ENCODE measurements at regions not wholly inside any gene's neighbourhood (a gene's known extent, or its start where the extent isn't known, plus 50 kb on each side); places are given as distances from the start of the nearest gene placed in this dataset.
"Not testable (repeated sequence)": the region's sequence is repeated elsewhere in the genome, so short reads cannot be mapped to it uniquely, and the experiment has no call there.

DNA sequence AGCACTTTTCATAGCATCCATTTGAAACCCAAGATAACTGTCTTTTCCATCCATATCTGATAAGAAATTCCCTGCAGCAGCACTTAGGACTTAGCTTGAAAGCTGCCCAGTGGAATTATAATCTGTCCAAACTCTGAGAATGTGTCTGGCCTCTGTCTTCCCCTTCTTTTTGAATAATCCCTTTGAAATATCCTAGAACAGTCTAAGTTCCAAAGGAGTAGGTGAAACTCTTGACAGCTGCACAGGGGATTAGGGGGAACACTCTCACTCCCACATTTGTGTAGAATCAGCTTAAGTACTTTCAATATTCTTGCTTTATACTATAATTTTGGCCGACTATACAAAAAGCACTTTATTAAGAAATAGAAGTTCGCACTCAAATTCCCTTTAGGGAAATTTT, 157.7 kb downstream of the PAPSS1 start:
- no peak for DNase-seq (ENCODE audit: extremely low read depth, low read depth, low spot score)

DNA sequence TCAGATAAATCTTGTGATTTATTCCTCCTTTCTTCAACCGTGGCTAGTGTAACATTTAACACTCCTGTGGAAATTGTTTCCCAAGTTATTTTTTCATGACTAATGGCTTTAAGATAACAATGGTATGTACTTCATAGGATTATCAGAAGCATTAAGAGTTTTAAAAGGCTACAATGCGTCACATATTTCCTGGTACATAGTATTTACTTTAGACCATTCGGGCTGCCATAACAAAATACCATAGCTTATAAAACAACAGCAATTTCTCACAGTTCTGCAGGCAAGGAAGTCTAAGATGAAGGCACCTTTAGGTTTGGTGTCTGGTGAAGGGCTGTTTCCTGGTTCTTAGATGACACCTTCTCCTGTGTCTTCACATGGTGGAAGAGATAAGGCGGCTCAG, 158.6 kb downstream of the PAPSS1 start:
- peak; percentile 70 for DNase-seq (ENCODE audit: extremely low read depth, low read depth, low spot score)

DNA sequence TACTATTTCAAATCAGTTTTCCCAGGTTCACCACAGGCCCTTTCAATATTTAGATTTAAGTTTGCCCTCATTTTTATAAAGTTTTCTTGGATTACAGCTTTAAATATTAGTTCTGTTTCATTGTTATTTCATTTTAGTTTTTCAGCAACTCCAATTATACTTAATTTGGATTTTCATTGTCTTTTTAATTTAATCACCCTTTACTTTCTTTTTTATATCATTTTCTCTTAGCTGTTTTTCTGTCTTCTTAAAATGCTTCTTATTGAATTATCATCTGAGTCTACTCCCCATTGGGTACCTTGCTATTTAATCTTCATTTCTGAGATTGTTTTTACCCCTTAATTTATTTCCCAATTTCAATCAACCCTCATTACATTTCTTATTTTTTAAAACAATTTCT, 160.4 kb downstream of the PAPSS1 start:
- no peak for DNase-seq (ENCODE audit: extremely low read depth, low read depth, low spot score)

DNA sequence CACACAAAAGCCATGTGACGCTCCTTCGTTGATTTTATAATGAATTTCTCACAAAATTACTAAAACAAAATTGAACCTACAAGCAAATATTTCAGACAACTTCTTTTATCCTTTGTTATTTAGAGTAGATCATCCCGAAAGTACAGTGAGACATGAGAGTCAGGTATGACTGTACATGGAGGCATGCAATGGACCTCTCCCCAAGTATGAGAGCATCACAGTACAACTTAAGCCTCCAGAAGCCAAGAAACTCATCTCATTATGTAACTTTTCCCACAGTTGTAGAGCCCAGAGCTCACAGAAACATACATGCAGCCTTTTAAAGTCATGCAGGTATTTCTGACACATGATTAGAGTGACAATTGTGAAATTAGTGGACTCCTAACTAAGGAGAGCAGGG, 167.7 kb downstream of the PAPSS1 start:
- DNase-seq (ENCODE audit: extremely low read depth, low read depth, low spot score) = no peak

DNA sequence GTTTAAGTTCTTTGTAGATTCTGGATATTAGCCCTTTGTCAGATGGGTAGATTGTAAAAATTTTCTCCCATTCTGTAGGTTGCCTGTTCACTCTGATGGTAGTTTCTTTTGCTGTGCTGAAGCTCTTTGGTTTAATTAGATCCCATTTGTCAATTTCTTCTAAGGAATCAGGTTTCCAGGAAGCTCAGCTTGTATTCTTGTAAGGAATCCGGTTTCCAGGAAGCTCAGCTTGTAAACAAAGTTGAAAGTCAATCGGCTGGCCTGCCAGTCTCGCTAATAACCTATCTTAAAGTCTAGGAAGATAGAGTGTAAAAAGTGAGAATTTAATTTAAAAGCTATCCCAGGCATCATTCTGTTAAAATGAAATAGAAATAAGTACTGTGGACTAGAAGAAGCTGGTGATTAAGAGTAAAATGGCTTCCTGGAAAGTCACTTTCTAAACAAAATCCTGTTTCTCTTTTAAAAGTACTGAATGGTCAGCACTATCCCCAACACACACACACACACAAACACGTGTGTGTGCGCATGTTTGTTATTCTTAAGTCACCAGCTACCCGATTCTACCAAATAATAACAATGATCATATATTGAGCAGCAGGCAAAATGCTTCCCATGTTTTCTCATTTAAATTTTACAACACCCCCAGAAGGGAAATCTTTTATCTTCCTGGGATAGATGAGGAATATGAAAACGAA, 171.7 kb downstream of the PAPSS1 start:
- DNase-seq (ENCODE audit: extremely low read depth, low read depth, low spot score) = peak; percentile 80

DNA sequence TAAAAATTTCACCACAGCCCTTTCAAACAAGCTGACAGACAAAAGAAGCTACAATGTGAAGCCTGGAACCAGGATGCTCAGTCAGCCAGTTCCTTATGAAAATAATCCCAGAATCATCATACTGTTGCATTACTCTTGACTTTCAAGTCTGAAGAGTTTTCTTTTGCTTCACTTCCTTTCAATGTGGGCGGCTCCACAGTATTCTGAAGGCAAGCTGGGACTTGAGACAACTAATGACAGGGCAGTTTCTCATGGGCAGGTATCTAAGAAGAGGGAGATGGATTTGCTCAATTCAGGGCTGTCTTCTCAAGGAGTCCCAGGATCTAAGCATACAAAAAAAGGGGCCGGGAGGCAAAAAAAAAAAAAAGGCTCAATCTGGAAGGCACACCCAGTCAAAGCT, 173.4 kb downstream of the PAPSS1 start:
- DNase-seq (ENCODE audit: extremely low read depth, low read depth, low spot score) = no peak

DNA sequence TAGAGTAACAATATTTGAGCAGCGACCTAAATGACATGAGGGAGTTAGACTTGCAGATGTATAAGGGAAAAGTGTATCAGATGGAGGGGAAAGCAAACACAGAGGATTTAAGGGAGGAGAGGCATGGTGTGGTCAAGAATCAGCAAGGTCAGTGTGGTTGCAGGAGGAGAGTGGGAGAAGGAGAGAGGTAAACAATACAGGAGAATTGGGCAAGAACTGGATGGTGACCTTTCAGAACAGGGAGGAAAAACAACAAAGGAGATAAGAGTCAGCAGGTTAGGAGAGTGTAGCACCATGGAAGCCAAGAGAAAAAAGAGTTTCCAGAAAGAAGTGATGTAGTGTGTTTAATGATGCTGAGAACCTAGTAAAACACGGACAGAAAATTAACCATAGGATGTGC, 178.5 kb downstream of the PAPSS1 start:
- no peak for DNase-seq (ENCODE audit: extremely low read depth, low read depth, low spot score)

DNA sequence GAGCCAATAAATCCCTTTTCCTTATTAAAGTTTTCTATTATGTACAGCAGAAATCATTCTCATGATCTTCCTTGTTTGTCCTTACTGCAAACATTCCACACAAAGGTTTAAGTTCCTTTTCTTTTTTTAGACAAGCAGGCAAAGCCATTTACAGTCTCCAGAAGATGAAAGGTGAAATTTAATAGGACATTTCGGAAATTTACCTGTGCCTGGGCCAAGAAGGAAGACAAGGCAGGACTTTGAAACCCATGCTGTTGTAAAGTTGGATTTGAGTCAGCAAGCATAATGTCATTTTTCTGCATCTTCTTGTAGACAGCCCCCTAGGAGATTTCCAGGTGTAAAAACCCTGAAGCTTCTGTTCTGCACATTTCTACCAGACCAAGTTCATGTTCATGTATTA, 188.1 kb downstream of the PAPSS1 start:
- no peak for DNase-seq (ENCODE audit: extremely low read depth, low read depth, low spot score)

DNA sequence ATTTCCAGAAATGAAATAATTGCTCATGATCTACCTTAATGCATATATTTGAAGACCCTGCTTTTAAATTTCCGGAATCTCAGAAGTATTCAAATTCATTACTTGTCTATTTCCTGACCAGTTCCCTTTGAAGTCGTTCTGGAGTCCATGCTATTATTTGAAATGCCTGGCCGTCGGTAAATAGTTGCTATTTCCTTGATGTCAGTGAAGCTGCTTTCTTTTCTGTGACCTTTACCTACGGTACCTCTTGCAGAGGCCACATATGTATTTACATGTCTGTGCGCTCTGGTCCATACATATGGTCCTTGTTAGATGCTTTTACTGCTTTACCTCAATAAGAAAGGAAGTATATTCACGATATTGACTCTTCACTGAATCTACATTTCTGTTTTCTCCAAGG, 199.7 kb downstream of the PAPSS1 start:
- no peak for DNase-seq (ENCODE audit: extremely low read depth, low read depth, low spot score)

DNA sequence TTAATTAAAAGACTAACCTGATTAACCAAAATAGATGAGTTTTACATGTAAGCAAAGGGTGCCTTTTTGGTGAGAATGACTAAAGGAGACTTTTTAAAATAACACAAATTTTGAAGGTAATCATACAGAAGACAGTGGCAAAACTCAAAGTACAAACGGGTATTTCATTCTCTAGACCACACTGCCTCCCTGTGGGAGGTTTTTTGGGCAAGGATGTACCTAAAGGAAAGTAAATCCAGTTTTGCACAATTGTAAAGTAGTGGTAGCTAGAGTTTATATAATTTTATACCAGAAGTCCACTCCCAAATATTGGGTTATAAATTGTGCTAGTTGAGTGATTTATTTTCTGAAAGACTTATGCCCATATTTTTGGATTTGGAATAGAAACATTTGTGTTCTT, 201.0 kb downstream of the PAPSS1 start:
- peak; percentile 2 for DNase-seq (ENCODE audit: extremely low read depth, low read depth, low spot score)

DNA sequence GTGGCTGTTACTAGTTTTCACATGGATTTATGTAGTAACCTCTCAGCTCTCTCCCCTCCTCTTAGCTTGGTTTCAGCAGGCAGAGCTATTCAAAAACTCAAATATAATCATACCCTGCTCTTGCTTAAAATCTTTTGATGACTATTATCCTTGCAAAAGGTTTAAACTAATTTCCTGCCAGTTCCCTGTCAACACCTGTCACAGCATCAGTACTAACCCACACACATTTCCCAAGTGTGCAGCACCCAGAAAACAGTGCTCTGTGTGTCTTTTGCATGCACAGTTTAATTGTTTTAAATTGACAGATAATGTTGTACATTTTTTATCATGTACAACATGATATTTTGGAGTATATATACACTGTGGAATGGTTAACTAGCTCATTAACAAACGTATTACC, 202.0 kb downstream of the PAPSS1 start:
- no peak for DNase-seq (ENCODE audit: extremely low read depth, low read depth, low spot score)

DNA sequence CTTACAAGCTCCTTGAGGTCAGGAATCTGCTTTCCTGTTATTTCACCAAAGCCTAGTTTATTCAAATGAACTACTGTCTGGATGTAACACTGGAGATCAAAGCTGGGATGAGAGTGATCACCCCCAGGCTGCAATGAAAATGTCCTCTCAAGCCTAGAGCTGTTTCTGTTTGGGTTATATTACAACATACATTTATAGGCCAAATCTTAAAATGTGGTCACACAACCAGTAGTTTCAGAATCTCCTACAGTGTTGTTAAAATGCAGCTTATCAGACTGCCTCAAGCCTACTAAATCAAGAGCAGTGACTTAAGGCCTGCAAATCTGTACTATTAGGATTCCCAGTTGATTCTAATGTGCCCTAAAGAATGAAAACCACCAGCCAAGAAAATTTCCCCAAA, 207.5 kb downstream of the PAPSS1 start:
- DNase-seq (ENCODE audit: extremely low read depth, low read depth, low spot score) = no peak

DNA sequence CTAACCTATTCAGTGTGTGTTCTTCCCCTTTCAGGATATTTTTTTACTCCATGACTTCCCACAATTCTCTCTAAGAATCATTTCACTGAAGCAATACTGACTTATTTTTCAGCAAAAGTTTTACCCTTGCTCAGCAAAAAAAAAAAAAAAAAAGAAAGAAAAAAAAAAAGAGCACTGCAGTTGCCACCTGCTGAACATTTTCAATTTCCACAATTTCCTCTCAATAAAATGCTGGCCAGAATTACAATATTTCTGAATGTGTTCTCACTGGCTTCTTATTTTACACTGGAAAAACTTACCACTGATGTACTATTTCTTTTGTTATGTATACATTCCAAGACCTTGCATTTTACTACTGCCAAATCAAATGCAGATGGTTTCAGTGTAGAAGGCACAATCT, 210.4 kb downstream of the PAPSS1 start:
- DNase-seq (ENCODE audit: extremely low read depth, low read depth, low spot score) = no peak

DNA sequence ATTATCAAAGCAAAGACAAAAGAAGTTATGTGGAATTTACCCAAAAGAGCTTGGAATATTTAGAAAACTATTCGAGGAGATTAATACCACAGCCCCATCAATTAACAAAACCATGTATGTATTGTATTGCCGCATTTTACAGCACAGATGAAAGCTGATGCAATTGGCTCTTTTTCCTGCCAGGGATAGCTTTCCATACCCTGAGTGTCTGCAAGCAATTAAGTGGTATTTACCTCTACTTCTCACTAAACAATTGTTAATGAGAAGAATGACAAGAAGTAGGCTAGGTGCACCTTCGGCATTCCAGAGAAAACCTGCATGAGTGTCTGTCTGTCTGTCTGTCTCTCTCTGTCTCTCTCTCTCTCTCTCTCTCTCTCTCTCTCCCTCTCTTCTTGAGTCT, 219.5 kb downstream of the PAPSS1 start:
- DNase-seq (ENCODE audit: extremely low read depth, low read depth, low spot score) = no peak

DNA sequence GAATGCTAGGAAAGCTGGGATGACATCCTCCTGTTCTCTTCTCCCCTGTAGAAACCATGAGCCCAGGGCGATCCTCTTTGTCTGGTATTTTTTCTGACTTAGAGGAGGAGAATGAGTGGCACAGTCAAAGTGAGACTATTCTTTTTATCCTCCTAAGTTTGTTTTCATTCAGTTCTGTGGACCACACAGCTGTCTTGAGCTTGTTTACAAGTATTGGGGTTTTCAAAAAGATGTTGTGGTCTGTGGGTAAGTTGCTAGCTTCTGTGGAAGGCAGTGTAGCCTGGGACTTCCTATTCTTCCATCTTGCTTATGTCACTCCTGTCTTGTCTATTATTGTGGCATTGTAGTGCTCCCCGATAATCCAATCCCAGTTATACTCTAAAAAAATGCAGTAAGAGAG, 223.0 kb downstream of the PAPSS1 start:
- DNase-seq (ENCODE audit: extremely low read depth, low read depth, low spot score) = no peak

DNA sequence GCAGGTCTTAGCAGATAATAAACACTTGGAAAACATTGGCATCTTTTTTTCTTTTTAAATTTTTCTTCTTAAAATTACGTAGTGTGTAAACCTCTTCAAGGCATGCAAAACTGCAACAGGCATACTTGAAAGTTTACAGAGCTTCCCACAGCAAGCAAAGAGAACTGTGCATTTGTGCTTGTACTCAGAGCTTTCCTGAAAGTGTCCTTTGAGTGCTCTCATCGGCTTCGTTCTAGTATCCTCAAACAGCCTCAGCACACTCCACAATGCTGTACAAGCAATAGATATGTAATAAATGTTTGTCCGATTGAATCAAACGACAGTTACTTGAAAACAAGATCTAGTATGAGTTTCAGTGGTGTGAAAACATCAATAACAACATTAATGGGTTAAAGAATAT, 227.5 kb downstream of the PAPSS1 start:
- no peak for DNase-seq (ENCODE audit: extremely low read depth, low read depth, low spot score)

DNA sequence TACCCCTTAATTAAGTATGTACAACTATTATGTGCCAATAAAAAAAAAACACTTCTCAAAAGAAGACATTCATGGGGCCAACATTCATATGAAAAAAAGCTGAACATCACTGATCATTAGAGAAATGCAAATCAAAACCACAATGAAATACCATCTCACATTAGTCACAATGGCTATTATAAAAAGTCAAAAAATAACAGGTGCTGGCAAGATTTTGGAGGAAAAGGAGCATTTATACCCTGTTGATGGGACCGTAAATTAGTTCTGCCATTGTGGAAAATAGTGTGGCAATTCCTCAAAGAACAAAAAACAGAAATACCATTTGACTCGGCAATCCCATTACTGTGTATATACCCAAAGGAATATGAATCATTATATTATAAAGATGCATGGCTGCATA, 229.9 kb downstream of the PAPSS1 start:
- DNase-seq (ENCODE audit: extremely low read depth, low read depth, low spot score) = no peak

DNA sequence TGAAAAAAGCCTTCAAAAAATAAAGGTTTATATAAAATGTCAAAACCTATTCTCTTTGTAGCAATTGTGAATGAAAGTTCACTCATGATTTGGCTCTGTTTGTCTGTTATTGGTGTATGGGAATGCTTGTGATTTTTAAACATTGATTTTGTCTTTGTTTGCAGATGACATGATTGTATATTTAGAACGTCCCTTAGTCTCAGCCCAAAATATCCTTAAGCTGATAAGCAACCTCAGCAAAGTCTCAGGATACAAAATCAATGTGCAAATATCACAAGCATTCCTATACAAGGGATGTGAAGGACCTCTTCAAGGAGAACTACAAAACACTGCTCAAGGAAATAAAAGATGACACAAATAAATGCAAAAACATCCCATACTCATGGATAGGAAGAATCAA, 236.4 kb downstream of the PAPSS1 start:
- not testable (repeated sequence) for DNase-seq (ENCODE audit: extremely low read depth, low read depth, low spot score)

DNA sequence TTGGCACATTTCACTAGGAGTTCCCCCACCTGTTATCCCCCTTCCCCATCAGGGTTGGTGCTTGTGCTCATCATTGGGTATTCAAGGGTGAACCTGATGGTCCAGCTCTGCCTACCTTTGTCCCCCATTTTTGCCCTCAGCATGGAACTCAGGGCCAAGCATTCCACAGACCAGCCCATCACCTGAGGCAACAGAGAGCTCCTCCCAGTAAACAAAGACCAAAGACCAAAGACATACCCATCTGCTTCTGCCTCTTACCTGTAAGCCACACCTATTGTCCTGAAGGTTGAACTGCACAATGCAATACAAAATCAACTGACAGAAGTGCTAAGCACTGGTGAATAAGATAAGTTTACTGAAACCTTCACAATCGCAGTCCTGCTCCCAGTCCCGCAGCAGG, 237.5 kb downstream of the PAPSS1 start:
- DNase-seq (ENCODE audit: extremely low read depth, low read depth, low spot score) = no peak

DNA sequence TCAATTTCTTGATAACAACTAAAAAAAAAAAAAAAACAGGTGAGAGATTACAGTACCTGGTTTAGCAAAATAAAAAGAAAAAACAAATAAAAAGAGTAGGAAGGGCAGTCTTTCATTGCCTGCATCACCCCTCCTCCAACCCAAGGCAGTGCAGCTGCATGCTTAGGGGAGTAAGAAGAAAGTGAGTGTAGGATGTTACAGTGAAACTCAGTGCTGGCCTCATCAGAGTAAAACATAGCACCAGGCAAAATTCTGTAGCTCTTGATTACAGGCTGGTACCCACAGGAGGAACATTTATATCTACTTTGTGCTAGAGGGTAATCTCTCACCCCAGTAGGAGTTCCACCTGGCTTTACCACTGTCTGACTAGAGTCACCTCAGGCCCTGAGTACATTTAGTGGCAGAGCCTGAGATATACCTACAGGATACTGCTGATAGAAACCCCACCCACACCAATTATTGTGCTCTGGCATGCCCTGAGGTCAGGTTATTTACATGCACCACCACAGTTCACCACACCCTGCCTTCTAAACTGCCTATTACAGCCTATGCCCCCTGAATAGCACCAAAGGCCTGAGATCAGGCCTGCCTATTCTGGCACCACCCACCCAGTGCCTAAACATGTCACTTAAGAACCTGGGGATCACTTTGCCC, 241.6 kb downstream of the PAPSS1 start:
- DNase-seq (ENCODE audit: extremely low read depth, low read depth, low spot score) = no peak

DNA sequence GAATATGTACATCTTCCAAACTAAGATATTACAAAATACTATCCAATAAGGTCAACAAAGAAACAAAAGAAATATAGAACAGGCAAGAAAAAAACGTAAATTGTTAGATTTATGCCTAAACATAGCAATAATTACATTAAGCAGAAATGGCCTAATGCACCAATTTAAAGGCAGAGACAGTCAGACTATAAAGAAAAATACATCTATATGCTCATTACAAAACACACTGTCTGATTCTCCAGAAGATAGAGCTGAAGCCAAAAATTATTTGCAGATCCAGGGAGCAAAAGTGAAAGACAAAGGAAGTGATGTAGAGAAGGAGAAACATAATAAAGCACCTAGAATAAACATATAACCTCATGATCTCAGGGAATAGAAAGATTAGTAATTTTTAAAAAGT, 246.9 kb downstream of the PAPSS1 start:
- DNase-seq (ENCODE audit: extremely low read depth, low read depth, low spot score) = no peak

DNA sequence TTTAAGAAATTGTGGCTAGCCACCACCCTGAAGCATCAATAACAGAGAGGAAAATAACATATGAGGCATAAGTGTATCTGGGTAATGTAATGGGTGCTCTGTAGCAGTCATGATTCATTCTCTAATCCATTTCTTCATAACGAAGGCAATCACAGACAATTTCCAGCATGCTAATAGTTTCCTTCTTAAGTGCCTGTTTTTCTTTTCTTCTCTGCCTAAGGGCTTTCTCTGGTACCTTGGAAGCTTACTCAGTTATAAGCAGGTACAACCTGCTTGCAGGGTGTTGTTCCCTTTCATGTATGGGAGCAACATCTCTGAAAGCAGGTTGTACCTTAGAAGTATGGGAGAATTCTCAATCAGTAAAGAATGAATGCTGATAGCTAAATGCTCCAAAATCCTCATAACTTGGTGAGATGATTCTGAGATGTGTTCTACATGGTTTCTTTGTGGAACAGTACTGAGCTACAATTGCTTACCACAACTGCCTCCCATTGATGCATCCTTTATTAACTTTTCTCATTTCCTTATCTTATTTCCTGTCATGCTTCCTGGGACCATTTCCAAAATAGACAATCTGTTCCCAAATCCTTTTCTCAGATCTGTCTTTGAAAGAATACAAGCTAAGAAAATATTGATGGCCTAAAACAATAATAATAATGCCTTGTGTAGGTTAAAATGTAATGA, 247.6 kb downstream of the PAPSS1 start:
- no peak for DNase-seq (ENCODE audit: extremely low read depth, low read depth, low spot score)

All from glomerular endothelial cell (primary cell).